Epithelial cell of proximal tubule (primary cell): ENCODE measurements at regions not wholly inside any gene's neighbourhood (a gene's known extent, or its start where the extent isn't known, plus 50 kb on each side); places are given as distances from the start of the nearest gene placed in this dataset.

Experiments used
- DNase-seq: peaks from one replicate; pipeline ENCODE4 v3.0.0-alpha.2; 2011; ENCODE audit warnings: low read depth
- H3K4me3 ChIP-seq: 2 replicates; pipeline ENCODE4 v1.5.1; 2011; ENCODE audit warnings: low read depth, mild to moderate bottlenecking, low read length
- TF ChIP-seq, protein P1 (sequence below): conservative IDR thresholded peaks from 2 replicates; pipeline ENCODE4 v1.5.1; 2012; ENCODE audit warnings: low read depth, mild to moderate bottlenecking, low read length

DNA sequence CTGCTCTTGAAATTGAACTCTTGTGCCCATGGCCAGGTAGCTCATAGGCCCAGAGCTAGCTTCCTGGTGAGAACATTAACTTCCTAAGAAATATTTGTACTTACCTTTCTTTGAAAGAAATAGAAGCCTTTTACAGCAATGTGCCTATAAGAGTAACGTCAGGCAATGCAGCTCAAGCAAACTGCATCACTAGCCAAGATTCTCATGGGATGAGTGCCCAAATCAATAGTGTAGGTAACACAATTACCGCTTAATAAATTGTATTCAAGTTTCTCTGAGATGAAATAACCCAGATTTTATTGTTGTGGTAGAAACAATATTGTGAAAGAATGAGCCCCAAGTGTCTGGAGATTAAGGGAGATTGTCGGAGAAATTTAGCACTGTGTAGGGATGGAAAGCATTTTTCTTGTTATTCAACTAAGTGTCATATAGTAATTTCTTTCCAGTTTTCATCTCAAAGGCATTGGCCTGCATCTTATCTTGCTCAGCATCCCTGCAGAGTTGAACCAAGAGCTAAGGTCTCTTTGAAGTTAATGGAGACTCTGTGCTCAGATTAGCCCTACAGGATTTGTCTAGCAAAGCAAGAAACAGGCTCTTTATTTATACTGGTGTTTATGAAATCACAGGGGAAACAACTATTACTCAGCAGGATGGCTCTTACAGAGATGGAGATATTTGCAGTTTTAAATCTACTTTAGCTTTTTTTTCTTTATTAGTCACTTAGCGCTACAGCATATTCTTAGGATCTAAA lies 321.0 kb upstream of the PDGFD start:
- TF ChIP-seq, protein P1, sequence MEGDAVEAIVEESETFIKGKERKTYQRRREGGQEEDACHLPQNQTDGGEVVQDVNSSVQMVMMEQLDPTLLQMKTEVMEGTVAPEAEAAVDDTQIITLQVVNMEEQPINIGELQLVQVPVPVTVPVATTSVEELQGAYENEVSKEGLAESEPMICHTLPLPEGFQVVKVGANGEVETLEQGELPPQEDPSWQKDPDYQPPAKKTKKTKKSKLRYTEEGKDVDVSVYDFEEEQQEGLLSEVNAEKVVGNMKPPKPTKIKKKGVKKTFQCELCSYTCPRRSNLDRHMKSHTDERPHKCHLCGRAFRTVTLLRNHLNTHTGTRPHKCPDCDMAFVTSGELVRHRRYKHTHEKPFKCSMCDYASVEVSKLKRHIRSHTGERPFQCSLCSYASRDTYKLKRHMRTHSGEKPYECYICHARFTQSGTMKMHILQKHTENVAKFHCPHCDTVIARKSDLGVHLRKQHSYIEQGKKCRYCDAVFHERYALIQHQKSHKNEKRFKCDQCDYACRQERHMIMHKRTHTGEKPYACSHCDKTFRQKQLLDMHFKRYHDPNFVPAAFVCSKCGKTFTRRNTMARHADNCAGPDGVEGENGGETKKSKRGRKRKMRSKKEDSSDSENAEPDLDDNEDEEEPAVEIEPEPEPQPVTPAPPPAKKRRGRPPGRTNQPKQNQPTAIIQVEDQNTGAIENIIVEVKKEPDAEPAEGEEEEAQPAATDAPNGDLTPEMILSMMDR = no peak
- H3K4me3 ChIP-seq = no peak overlapping the region
- DNase-seq = no peak

DNA sequence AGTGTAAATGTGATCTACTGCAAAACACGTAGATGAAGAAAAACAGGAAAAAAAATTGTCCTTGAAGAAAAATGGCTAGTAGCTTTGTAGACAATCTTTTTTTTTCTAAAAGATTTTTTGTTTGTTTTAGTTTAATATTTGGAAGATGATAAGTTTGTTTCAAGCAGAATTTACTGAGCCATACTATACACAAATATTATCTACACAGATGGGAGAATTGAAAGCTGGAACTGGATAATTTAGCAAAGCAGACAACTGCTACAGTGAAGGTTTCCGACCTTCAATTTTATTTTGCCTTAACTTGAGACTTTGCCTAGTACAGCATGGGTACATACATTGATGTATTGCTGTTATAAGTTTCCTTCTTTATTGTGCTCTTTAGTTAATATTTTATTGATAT lies 313.0 kb upstream of the PDGFD start:
- no peak overlapping the region for H3K4me3 ChIP-seq
- DNase-seq = no peak
- TF ChIP-seq, protein P1 = no peak

DNA sequence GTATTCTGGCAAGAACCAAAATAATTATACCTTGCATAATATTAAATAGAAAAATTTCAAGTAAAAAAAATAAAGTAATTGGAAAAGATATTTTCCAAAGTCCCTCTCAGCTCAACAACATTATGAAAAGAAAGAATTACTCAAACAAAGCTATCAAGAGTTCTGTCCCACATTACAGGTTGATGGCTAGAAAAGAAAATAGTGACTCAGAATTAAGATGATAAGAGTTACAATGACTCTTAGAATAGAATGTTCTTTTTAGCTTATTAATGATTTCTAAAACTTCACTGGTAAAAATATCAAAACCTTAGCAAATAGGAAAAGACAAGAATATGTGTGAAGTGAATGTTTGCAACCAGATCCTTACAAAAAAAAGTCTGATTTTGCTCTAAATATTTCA lies 312.5 kb upstream of the PDGFD start:
- H3K4me3 ChIP-seq = no peak overlapping the region
- no peak for DNase-seq
- TF ChIP-seq, protein P1 = no peak

DNA sequence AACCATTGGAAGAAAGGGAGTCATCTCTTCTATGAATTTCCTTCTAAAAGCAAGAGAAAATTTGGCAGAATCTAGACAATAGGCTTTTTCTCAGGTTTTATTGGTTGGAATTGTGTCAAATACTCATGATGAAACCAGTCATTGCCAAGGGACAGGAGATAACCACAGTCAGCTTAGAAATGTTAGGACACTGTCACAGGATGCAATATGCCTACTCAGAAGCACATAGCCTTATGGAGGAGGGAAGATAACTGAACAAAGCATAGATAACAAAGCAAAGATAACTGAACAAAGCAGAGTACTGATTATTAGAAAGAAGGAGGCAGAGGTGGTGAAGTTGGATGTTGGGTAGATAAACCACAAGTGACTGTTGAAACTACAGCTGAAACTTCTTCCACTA lies 303.5 kb upstream of the PDGFD start:
- DNase-seq = no peak
- TF ChIP-seq, protein P1 = no peak
- no peak overlapping the region for H3K4me3 ChIP-seq

DNA sequence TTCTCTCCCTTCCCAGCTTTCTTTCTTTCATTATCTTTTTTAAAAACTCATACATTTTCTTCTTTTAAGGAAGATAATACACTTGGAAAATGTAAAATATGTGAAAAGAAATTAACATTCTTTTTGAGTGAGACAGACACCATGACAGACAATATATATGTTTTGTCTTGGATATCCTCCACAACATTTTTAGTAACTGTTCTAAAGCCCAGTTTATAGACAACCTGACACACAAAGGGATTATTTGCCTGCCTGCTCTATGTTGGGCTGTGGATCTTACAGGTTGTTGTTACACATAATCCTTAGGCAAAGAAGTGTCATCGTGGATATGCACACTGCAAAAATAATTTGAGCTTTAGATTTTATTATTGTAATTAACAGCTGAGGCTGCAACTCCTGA lies 301.4 kb upstream of the PDGFD start:
- H3K4me3 ChIP-seq = no peak overlapping the region
- DNase-seq = no peak
- TF ChIP-seq, protein P1 = no peak

DNA sequence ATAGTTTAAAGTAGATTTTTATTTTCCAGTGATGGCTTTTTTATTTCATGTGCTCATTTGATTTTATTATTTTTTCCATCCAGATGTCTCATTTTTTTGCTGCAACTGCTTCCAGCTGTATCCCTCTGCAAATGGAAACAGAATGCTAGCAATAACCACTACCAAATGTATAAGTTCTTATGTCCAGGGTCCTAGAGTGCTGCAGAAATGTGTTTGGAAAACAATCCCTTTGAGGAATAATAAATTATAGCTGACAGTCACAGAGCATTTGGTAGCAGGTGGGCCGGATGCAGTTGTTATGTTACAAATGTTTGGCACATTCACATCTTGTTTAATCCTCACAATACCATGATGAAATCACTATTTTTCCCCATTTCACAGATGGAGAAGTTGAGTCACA lies 300.7 kb upstream of the PDGFD start:
- DNase-seq = no peak

More for the DNA sequence above, 300.7 kb upstream of the PDGFD start:
- no peak overlapping the region for H3K4me3 ChIP-seq
- TF ChIP-seq, protein P1 = no peak
